PC-3 (cell line): ENCODE measurements at regions not wholly inside any gene's neighbourhood (a gene's known extent, or its start where the extent isn't known, plus 50 kb on each side); places are given as distances from the start of the nearest gene placed in this dataset.

Experiments
- ATAC-seq: fragments of 200-7000 bp; cut with Tn5 transposase; 2 replicates; pipeline ENCODE4 v1.9.1; 2020; ENCODE audit warnings: mild to moderate bottlenecking, moderate library complexity
- BruUV-seq: library from RNA; stranded (reverse); fragments of 400-500 nt; replicated peaks from 2 replicates; lab custom pipeline; 2021; lab: Mats Ljungman, UMichigan
- CTCF ChIA-PET: fragments of 300-600 bp; sonication (Branson Sonifier 250); formaldehyde crosslinking; loops from one replicate; lab custom pipeline; 2022; ENCODE audit warnings: antibody characterized with exemption; lab: Charles Lee
- POLR2A ChIA-PET: fragments of 300-600 bp; sonication (Branson Sonifier 250); formaldehyde crosslinking; loops from one replicate; lab custom pipeline; 2022; ENCODE audit warnings: antibody characterized with exemption; ENCODE audit not compliant: unreplicated experiment; lab: Charles Lee
- DNase-seq: peaks from one replicate; pipeline ENCODE4 v3.0.0-alpha.2; 2015
- H2AFZ ChIP-seq: fragments of 300-600 bp; sonication (generic); 2 replicates; pipeline ENCODE4 v1.6.0; 2016; ENCODE audit warnings: antibody characterized with exemption, low read length
- H3F3A ChIP-seq: fragments of 300-600 bp; sonication (generic); one replicate; pipeline ENCODE4 v1.6.0; 2017; ENCODE audit warnings: antibody characterized with exemption, low read length, control low read depth, mild to moderate bottlenecking; ENCODE audit not compliant: unreplicated experiment
- H3K27ac ChIP-seq: fragments of 300-600 bp; sonication (generic); 2 replicates; pipeline ENCODE4 v1.5.1; 2016; ENCODE audit warnings: mild to moderate bottlenecking, low read length
- H3K27me3 ChIP-seq: fragments of 300-600 bp; sonication (generic); 2 replicates; pipeline ENCODE4 v1.6.1; 2016; ENCODE audit warnings: low read length, mixed read lengths
- H3K36me3 ChIP-seq: fragments of 300-600 bp; sonication (generic); 2 replicates; pipeline ENCODE4 v1.6.1; 2016; ENCODE audit warnings: low read depth, mixed run types, low read length, mixed read lengths
- H3K4me1 ChIP-seq: fragments of 300-600 bp; sonication (generic); 2 replicates; pipeline ENCODE4 v1.5.1; 2016; ENCODE audit warnings: low read length; ENCODE audit not compliant: insufficient read depth
- H3K4me2 ChIP-seq: fragments of 300-600 bp; sonication (generic); 2 replicates; pipeline ENCODE4 v1.6.0; 2016; ENCODE audit warnings: low read length
- H3K4me3 ChIP-seq: fragments of 300-600 bp; sonication (generic); 2 replicates; pipeline ENCODE4 v1.5.1; 2016; ENCODE audit warnings: mild to moderate bottlenecking, low read length, mixed read lengths
- H3K79me2 ChIP-seq: fragments of 300-600 bp; sonication (generic); 2 replicates; pipeline ENCODE4 v1.6.1; 2017; ENCODE audit warnings: low read length, mixed read lengths
- H3K9ac ChIP-seq: fragments of 300-600 bp; sonication (generic); 2 replicates; pipeline ENCODE4 v1.6.0; 2016; ENCODE audit warnings: mild to moderate bottlenecking, low read length
- H3K9me2 ChIP-seq: fragments of 300-600 bp; sonication (generic); replicated peaks from 2 replicates; pipeline ENCODE4 v1.6.1; 2016; ENCODE audit warnings: mixed run types, low read length, mixed read lengths
- H3K9me3 ChIP-seq: fragments of 300-600 bp; sonication (generic); 2 replicates; pipeline ENCODE4 v1.6.1; 2016; ENCODE audit warnings: low read length, mixed read lengths
- H4K20me1 ChIP-seq: fragments of 300-600 bp; sonication (generic); 2 replicates; pipeline ENCODE4 v1.6.1; 2016; ENCODE audit warnings: low read length, mixed read lengths
- CTCF ChIP-seq: fragments of 300-600 bp; sonication (generic); conservative IDR thresholded peaks from 2 replicates; pipeline ENCODE4 v1.5.1; 2017; ENCODE audit warnings: antibody characterized with exemption, low read depth, mild to moderate bottlenecking, low read length
- EZH2 ChIP-seq: fragments of 300-600 bp; sonication (generic); IDR thresholded peaks from one replicate; pipeline ENCODE4 v1.6.1; 2017; ENCODE audit warnings: antibody characterized with exemption, mild to moderate bottlenecking, low read length; ENCODE audit not compliant: unreplicated experiment
- EZH2phosphoT487 ChIP-seq: fragments of 300-600 bp; sonication (generic); IDR thresholded peaks from 2 replicates; pipeline ENCODE4 v1.6.1; 2018; ENCODE audit warnings: mild to moderate bottlenecking, antibody characterized with exemption, low read length, borderline replicate concordance
- intact Hi-C: fragments of 100-400 bp; cut with micrococcal nuclease; formaldehyde crosslinking; loops from 2 replicates; pipeline ENCODE4 v1.9.0; 2023

- ATAC-seq = no peak
- no TSS peak for BruUV-seq
Observed at GRCh38 chr3:8020047-8020841, 481.4 kb upstream of the LMCD1 start.

GRCh38 chr3:8027954-8028353 is 473.7 kb upstream of the LMCD1 start:
- CTCF ChIA-PET = no interaction called here
- BruUV-seq = no TSS peak
- Histone ChIP-seq H3K4me1 (no peaks in the 10 kb centered on the region), H3K4me3 (no peak overlapping the region), H3K27me3 (no peaks in the 10 kb centered on the region), H3K4me2 (no peak overlapping the region), H3K9ac (no peak overlapping the region), H3K27ac (no peak overlapping the region), H4K20me1 (no peaks in the 10 kb centered on the region), H3K9me2 (no peaks in the 10 kb centered on the region), H3K36me3 (no peaks in the 10 kb centered on the region), H2AFZ (no peak overlapping the region), H3F3A (no peaks in the 10 kb centered on the region), H3K9me3 (0 out of 2 replicates have a peak, but pooled peaks cover 5% of the 10 kb centered on the region), H3K79me2 (no peaks in the 10 kb centered on the region)
- intact Hi-C loops = no loop called here
- DNase-seq (no peak), ATAC-seq (no peak)
- POLR2A ChIA-PET = no interaction called here
- TF ChIP-seq CTCF (no peak), EZH2phosphoT487 (no peak), EZH2 (no peak)

More at GRCh38 chr3:8020047-8020841, 481.4 kb upstream of the LMCD1 start:
- Histone ChIP-seq H3K27me3 (no peaks in the 10 kb centered on the region), H3K4me3 (no peak overlapping the region), H3K27ac (no peak overlapping the region), H3K9ac (no peak overlapping the region), H3F3A (no peaks in the 10 kb centered on the region), H3K4me2 (no peak overlapping the region), H3K79me2 (no peaks in the 10 kb centered on the region), H3K9me2 (no peaks in the 10 kb centered on the region), H3K9me3 (peaks cover 12% of the 10 kb centered on the region; the same call in 1 of the 2 replicates), H4K20me1 (no peaks in the 10 kb centered on the region), H3K4me1 (no peaks in the 10 kb centered on the region), H3K36me3 (no peaks in the 10 kb centered on the region), H2AFZ (no peak overlapping the region)
- TF ChIP-seq CTCF (no peak), EZH2 (no peak), EZH2phosphoT487 (no peak)
- ChIA-PET POLR2A (no interaction called here), CTCF (no interaction called here)
- intact Hi-C loops = no loop called here
- no peak for DNase-seq

- H3K27ac ChIP-seq = no peak overlapping the region
- H3K4me3 ChIP-seq = no peak overlapping the region
- H3K9ac ChIP-seq = no peak overlapping the region
- no peaks in the 10 kb centered on the region for H3K27me3 ChIP-seq
- H3F3A ChIP-seq = no peaks in the 10 kb centered on the region
- no peaks in the 10 kb centered on the region for H4K20me1 ChIP-seq
- no peaks in the 10 kb centered on the region for H3K9me2 ChIP-seq
- BruUV-seq = no TSS peak
- CTCF ChIA-PET = no interaction called here
- no peak for TF ChIP-seq CTCF
- TF ChIP-seq EZH2phosphoT487 = no peak
- TF ChIP-seq EZH2 = no peak
- no peaks in the 10 kb centered on the region for H3K4me1 ChIP-seq
- H3K36me3 ChIP-seq = no peaks in the 10 kb centered on the region
- H2AFZ ChIP-seq = no peak overlapping the region
- POLR2A ChIA-PET = no interaction called here
- H3K79me2 ChIP-seq = no peaks in the 10 kb centered on the region
- no peak overlapping the region for H3K4me2 ChIP-seq
- DNase-seq = no peak
- intact Hi-C loops = no loop called here
- ATAC-seq = no peak
- no peaks in the 10 kb centered on the region for H3K9me3 ChIP-seq
Observed at GRCh38 chr3:8050283-8050682, 451.3 kb upstream of the LMCD1 start.
